Type B pancreatic cell (in vitro differentiated cells): ENCODE measurements at regions not wholly inside any gene's neighbourhood (a gene's known extent, or its start where the extent isn't known, plus 50 kb on each side); places are given as distances from the start of the nearest gene placed in this dataset.

Source experiments
- DNase-seq: peaks from one replicate; pipeline ENCODE4 v3.0.0; 2021; ENCODE audit warnings: mixed read lengths; ENCODE audit not compliant: unreplicated experiment; ENCODE audit errors: extremely low spot score
- H3K27ac Mint-ChIP-seq: 2 replicates; pipeline ENCODE4 v1.8.0; 2021; ENCODE audit warnings: mild to moderate bottlenecking, mixed read lengths
- H3K27me3 Mint-ChIP-seq: 2 replicates; pipeline ENCODE4 v1.8.0; 2021; ENCODE audit warnings: mixed read lengths
- H3K36me3 Mint-ChIP-seq: 2 replicates; pipeline ENCODE4 v1.8.0; 2021; ENCODE audit warnings: mixed read lengths
- H3K4me1 Mint-ChIP-seq: one replicate; pipeline ENCODE4 v1.8.0; 2021; ENCODE audit warnings: mixed read lengths; ENCODE audit not compliant: unreplicated experiment
- H3K4me3 Mint-ChIP-seq: 2 replicates; pipeline ENCODE4 v1.8.0; 2021; ENCODE audit warnings: mild to moderate bottlenecking, mixed read lengths
- H3K9me3 Mint-ChIP-seq: 2 replicates; pipeline ENCODE4 v1.8.0; 2021; ENCODE audit warnings: mixed read lengths
- CTCF ChIP-seq: fragments of 200-600 bp; sonication (generic); conservative IDR thresholded peaks from 2 replicates; pipeline ENCODE4 v1.5.0; 2021; ENCODE audit warnings: antibody characterized with exemption, mild to moderate bottlenecking

GRCh38 chr2:19300961-19301360 lies 57.5 kb downstream of the OSR1 start:
- H3K36me3 Mint-ChIP-seq: no peaks in the 10 kb centered on the region
- H3K27me3 Mint-ChIP-seq: peaks cover 3% of the 10 kb centered on the region
- no peak overlapping the region for H3K27ac Mint-ChIP-seq
- H3K4me1 Mint-ChIP-seq: peaks cover 40% of the 10 kb centered on the region
- TF ChIP-seq CTCF: no peak
- DNase-seq: no peak
- H3K9me3 Mint-ChIP-seq: no peaks in the 10 kb centered on the region
- no peak overlapping the region for H3K4me3 Mint-ChIP-seq

- TF ChIP-seq CTCF: no peak
- no peaks in the 10 kb centered on the region for H3K36me3 Mint-ChIP-seq
- H3K27me3 Mint-ChIP-seq: peaks cover 3% of the 10 kb centered on the region
- H3K9me3 Mint-ChIP-seq: no peaks in the 10 kb centered on the region
- DNase-seq: no peak
- no peak overlapping the region for H3K27ac Mint-ChIP-seq
- peaks cover 32% of the 10 kb centered on the region for H3K4me1 Mint-ChIP-seq
- H3K4me3 Mint-ChIP-seq: no peak overlapping the region
Observed at GRCh38 chr2:19299522-19299921, 58.9 kb downstream of the OSR1 start.

GRCh38 chr2:19299032-19299431 lies 59.4 kb downstream of the OSR1 start:
- TF ChIP-seq CTCF: no peak
- Mint-ChIP-seq H3K36me3 (no peaks in the 10 kb centered on the region), H3K27ac (no peak overlapping the region), H3K9me3 (no peaks in the 10 kb centered on the region), H3K4me1 (peaks cover 32% of the 10 kb centered on the region), H3K27me3 (peaks cover 3% of the 10 kb centered on the region), H3K4me3 (no peak overlapping the region)
- no peak for DNase-seq

- TF ChIP-seq CTCF: no peak
- H3K27me3 Mint-ChIP-seq: peaks cover 3% of the 10 kb centered on the region
- no peak overlapping the region for H3K27ac Mint-ChIP-seq
- peaks cover 32% of the 10 kb centered on the region for H3K4me1 Mint-ChIP-seq
- no peak overlapping the region for H3K4me3 Mint-ChIP-seq
- no peaks in the 10 kb centered on the region for H3K36me3 Mint-ChIP-seq
- H3K9me3 Mint-ChIP-seq: no peaks in the 10 kb centered on the region
- DNase-seq: no peak
Observed at GRCh38 chr2:19297716-19298115, 60.7 kb downstream of the OSR1 start.

- H3K4me3 Mint-ChIP-seq: no peak overlapping the region
- no peaks in the 10 kb centered on the region for H3K36me3 Mint-ChIP-seq
- no peak overlapping the region for H3K27ac Mint-ChIP-seq
- no peaks in the 10 kb centered on the region for H3K27me3 Mint-ChIP-seq
- H3K9me3 Mint-ChIP-seq: no peaks in the 10 kb centered on the region
- TF ChIP-seq CTCF: no peak
- peaks cover 21% of the 10 kb centered on the region for H3K4me1 Mint-ChIP-seq
- no peak for DNase-seq
Observed at GRCh38 chr2:19295998-19296502, 62.4 kb downstream of the OSR1 start.

GRCh38 chr2:19292007-19292406 lies 66.4 kb downstream of the OSR1 start:
- no peak for DNase-seq
- H3K4me3 Mint-ChIP-seq: no peak overlapping the region
- H3K9me3 Mint-ChIP-seq: no peaks in the 10 kb centered on the region
- no peak for TF ChIP-seq CTCF
- H3K36me3 Mint-ChIP-seq: no peaks in the 10 kb centered on the region
- H3K4me1 Mint-ChIP-seq: no peaks in the 10 kb centered on the region
- no peaks in the 10 kb centered on the region for H3K27me3 Mint-ChIP-seq
- no peak overlapping the region for H3K27ac Mint-ChIP-seq
